Left renal pelvis (tissue), 4 donors: ENCODE measurements at regions not wholly inside any gene's neighbourhood (a gene's known extent, or its start where the extent isn't known, plus 50 kb on each side); places are given as distances from the start of the nearest gene placed in this dataset.

Experiments used
- DNase-seq, 4 donors: peaks; one replicate each; pipeline ENCODE4 v3.0.0-alpha.2; 2013; ENCODE audit warnings: low read depth in 4 of 4, low spot score in 3 of 4

DNA sequence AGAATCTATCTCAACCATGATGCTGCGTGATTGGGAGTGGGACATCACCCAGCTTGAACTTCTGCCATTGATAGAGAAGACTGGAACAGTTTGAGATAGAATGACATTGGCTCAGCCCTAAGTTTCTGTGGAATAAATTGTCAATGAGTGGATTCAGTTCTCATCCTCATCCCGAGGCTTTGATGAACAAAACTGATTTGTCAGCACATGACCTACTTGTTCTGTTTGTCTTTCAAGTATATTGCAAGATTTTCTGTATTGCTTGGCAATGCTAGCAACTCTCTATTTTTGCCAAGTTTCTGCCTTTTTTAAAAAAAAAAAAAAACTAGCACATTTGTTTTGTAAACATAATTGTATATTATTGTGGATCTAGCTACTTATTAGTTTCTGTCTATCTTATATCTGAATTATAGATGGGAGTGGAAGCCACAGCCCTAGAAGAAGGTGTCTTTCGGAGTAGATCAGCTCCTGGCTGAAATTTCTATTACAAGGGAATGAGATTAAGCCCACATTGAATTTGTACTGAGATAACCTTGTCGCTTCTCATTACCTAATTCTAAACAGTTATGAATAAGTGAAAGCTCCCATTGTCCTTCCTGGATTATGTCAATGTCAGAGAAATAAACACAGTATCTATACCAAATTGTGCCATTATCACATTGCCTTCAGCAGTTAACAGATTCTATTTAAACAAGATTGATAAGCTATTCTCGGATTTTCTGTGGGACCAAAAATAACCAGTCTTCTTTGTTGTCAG, 166.1 kb downstream of the TNFSF13B start:
- DNase-seq, result no peak

GRCh38 chr13:108437496-108437895, 168.0 kb downstream of the TNFSF13B start:
- no peak for DNase-seq

GRCh38 chr13:108439556-108439955, 170.0 kb downstream of the TNFSF13B start:
- no peak for DNase-seq

DNA sequence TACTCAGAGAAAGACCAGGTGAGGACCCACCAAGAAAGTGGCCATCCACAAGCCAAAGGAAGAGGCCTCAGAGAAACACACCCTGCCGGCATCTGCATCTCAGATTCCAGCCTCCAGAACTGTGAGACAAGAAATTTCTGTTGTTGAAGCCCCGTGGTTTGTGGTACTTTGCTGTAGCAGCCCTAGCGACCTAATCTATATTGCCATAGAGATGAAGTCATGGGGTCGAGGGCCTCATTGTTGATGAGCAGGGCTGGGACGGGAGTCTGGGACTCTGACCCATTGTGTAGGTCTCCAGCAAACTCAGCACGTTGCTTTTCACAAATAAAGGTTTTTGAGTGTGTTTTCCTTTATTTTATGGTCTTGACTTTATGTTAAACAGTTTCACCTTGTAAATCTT, 174.9 kb downstream of the TNFSF13B start:
- no peak for DNase-seq

DNA sequence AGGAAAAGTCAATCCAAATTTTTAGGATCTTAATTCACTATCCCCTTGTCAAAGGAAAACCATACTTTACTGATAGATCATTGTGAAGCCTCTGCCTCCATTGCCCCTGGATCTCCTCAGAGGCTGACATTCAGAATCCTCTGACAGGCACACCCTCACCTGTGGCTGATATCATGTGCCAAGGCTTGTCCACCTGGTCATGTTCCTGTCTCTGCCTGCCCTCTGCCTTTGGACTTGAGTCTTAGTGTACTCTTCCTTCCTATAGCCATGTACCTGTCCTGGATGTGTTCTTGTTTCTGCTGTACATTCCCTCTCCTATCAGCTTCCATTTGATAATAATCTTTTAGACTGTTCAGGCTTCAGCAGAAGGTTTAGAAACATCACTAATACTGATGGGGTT, 179.4 kb downstream of the TNFSF13B start:
- no peak for DNase-seq

DNA sequence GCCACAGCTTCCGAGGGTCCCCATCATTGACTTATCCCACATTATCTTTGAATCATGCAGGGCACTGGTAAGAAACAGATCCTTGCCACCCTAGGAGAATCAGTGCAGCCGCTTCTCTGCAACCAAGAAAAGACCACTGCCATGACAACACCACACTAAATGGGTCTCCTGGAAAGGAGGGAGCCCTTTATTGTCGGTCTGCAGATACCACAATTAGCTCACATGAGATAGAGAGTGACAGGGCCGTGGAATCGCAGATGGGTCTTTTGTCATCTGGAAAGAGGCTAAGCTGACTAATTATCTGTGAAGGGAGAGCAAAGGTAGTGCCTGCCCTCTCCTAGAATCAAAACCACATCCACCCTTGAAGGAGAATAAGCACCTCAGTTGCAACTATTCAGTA, 178.3 kb upstream of the MYO16 start:
- DNase-seq, result no peak

GRCh38 chr13:108455320-108455719, 174.1 kb upstream of the MYO16 start:
- DNase-seq, result no peak

- no peak for DNase-seq
These were observed 169.4 kb upstream of the MYO16 start for GRCh38 chr13:108460043-108460442.

GRCh38 chr13:108460746-108461145, 168.7 kb upstream of the MYO16 start:
- DNase-seq, result no peak

GRCh38 chr13:108463340-108463739, 166.1 kb upstream of the MYO16 start:
- DNase-seq, result no peak

GRCh38 chr13:108470921-108471320, 158.5 kb upstream of the MYO16 start:
- no peak for DNase-seq

DNA sequence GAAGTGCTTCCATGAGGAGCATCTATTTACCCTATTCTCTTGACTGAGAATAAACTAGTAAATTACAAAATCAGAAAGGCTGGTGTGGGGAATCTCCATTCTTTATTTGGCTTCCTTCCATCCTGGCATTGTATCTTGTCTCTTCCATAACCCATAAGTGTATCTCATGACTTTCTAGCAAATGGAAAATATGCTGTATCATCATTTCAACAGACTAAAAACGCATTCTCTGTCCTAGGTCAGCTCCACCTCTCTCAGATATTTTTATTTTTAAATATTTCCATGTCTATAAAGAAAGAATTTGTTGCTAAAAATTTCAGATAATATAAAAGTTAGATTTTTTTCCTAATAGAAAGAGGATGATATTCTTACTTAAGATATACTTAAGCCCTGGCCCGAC, 154.2 kb upstream of the MYO16 start:
- no peak for DNase-seq

GRCh38 chr13:108477376-108477775, 152.0 kb upstream of the MYO16 start:
- no peak for DNase-seq

DNA sequence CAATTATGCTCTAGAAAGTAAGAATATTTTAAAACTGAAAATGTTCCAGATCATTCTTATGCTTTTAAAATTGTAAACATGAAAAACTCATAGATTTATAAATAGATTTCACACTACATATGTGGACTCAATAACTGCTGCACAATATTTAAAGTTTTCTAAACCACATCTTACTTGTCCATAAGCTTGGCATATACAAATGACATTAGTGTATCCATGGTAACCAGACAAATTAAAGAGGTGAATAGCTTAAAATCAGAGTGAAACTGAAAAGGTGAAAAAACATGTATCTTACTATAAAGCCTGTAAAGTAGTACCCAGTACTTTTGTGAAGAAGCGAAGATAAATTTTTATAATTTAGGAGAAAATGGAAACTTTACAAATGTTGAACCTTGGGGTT, 151.2 kb upstream of the MYO16 start:
- no peak for DNase-seq

- no peak for DNase-seq
These were observed 145.4 kb upstream of the MYO16 start for GRCh38 chr13:108483981-108484380.

DNA sequence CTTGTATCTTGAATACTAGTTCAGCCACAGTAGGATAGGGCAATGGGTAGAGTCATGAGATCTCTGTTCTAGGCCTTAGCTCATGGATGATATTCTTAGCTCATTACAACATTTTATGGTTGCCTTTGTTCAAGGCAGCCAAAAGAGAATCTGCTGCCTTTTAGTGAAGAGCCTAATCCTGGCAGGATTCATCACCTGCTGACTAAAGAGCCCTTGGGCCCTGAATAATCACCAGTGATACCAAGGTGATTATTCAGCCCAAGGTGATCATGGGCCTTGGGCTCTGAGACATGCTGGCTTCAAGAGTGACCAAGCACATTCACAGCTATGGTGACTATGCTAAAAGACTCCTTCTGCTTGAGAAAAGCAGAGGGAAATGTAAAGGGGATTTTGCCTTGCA, 143.3 kb upstream of the MYO16 start:
- DNase-seq, result no peak

GRCh38 chr13:108494991-108495645, 134.3 kb upstream of the MYO16 start:
- DNase-seq, result no peak

GRCh38 chr13:108495646-108496361, 133.6 kb upstream of the MYO16 start:
- DNase-seq, result peak in 1 of 4 donors; percentile 29

- DNase-seq, result no peak
These were observed 132.8 kb upstream of the MYO16 start for GRCh38 chr13:108496362-108497210.

- no peak for DNase-seq
These were observed 128.7 kb upstream of the MYO16 start for GRCh38 chr13:108500711-108501110.

GRCh38 chr13:108508263-108508662, 121.1 kb upstream of the MYO16 start:
- no peak for DNase-seq
